K562 (cell line): ENCODE measurements at regions not wholly inside any gene's neighbourhood (a gene's known extent, or its start where the extent isn't known, plus 50 kb on each side); places are given as distances from the start of the nearest gene placed in this dataset.
A peak's percentile ranks its signal among the peaks of the same experiment; 100 is the strongest.

ENCODE experiments used
- ASH1L ChIP-seq: fragments of 450-650 bp; IDR thresholded peaks from 2 replicates; pipeline ENCODE4 v1.6.1; 2018; ENCODE audit warnings: borderline replicate concordance, mild to moderate bottlenecking, low read depth; ENCODE audit not compliant: partially characterized antibody
- ATF7 ChIP-seq: fragments of 450-650 bp; IDR thresholded peaks from 2 replicates; pipeline ENCODE4 v1.7.1; 2014; ENCODE audit warnings: mild to moderate bottlenecking, moderate library complexity
- ELF4 ChIP-seq: fragments of 450-650 bp; formaldehyde crosslinking; IDR thresholded peaks from 2 replicates; pipeline ENCODE4 v1.4.0; 2022; ENCODE audit warnings: missing genetic modification characterization
- ETV6 ChIP-seq, 3 experiments: fragments of 150-350 bp in 1 of 3; sonication (generic) in 1 of 3; formaldehyde crosslinking in 1 of 3; IDR thresholded peaks; 2 replicates each; pipeline versions ENCODE4 v1.6.1 to v1.8.0; 2014 to 2022; ENCODE audit warnings: borderline replicate concordance in 2 of 3, low read depth in 2 of 3, antibody characterized with exemption in 1 of 3, low read length in 1 of 3, mild to moderate bottlenecking in 1 of 3, missing genetic modification reagents in 1 of 3
- FOXP1 ChIP-seq: sonication (generic); formaldehyde crosslinking; IDR thresholded peaks from 2 replicates; pipeline ENCODE4 v1.8.0; 2022; ENCODE audit warnings: mild to moderate bottlenecking, missing genetic modification reagents
- GATAD2B ChIP-seq: fragments of 450-650 bp; IDR thresholded peaks from 2 replicates; pipeline ENCODE4 v1.6.1; 2017; ENCODE audit warnings: mild to moderate bottlenecking, borderline replicate concordance
- GMEB1 ChIP-seq: fragments of 250-450 bp; sonication (Bioruptor Pico); IDR thresholded peaks from 2 replicates; pipeline ENCODE4 v1.4.0; 2020; ENCODE audit warnings: mild to moderate bottlenecking
- HDAC2 ChIP-seq: fragments of 450-650 bp; IDR thresholded peaks from 2 replicates; pipeline ENCODE4 v1.6.1; 2016; ENCODE audit warnings: mild to moderate bottlenecking
- HMG20B ChIP-seq: fragments of 250-450 bp; sonication (Bioruptor Pico); IDR thresholded peaks from 2 replicates; pipeline ENCODE4 v1.5.0; 2021; ENCODE audit warnings: mild to moderate bottlenecking
- ID3 ChIP-seq, 2 experiments: fragments of 250-450 bp in 1 of 2; fragments of 450-650 bp in 1 of 2; sonication (Bioruptor Pico) in 1 of 2; IDR thresholded peaks; 2 replicates each; pipeline versions ENCODE4 v1.6.1 to v1.8.0; 2016 to 2021; ENCODE audit warnings: mild to moderate bottlenecking in 2 of 2, moderate library complexity in 2 of 2, missing compliant biosample characterization in 1 of 2, missing genetic modification characterization in 1 of 2
- MYC ChIP-seq, 2 experiments: fragments of 250-450 bp in 1 of 2; sonication (Bioruptor Pico) in 1 of 2; IDR thresholded peaks; 2 replicates each; pipeline versions ENCODE4 v1.5.1 to v1.6.1; 2012 to 2021; ENCODE audit warnings: low read depth in 2 of 2, borderline replicate concordance in 1 of 2, improper control_type of control experiment in 1 of 2, low read length in 1 of 2, mild to moderate bottlenecking in 1 of 2, moderate library complexity in 1 of 2
- NFIC ChIP-seq: fragments of 450-650 bp; IDR thresholded peaks from 2 replicates; pipeline ENCODE4 v1.6.1; 2017; ENCODE audit warnings: mild to moderate bottlenecking, inconsistent platforms
- NR2F6 ChIP-seq: fragments of 450-650 bp; formaldehyde crosslinking; IDR thresholded peaks from 2 replicates; pipeline ENCODE4 v1.4.0; 2020; ENCODE audit warnings: mild to moderate bottlenecking
- POLR3A ChIP-seq: IDR thresholded peaks from 2 replicates; pipeline ENCODE4 v1.6.1; 2011; ENCODE audit warnings: borderline replicate concordance, mild to moderate bottlenecking, moderate library complexity; ENCODE audit not compliant: insufficient read length, insufficient read depth; ENCODE audit errors: extremely low read depth
- SMARCE1 ChIP-seq: fragments of 450-650 bp; IDR thresholded peaks from 2 replicates; pipeline ENCODE4 v1.7.1; 2016; ENCODE audit warnings: mild to moderate bottlenecking
- SNRNP70 ChIP-seq: fragments of 200-400 bp; formaldehyde crosslinking; optimal IDR thresholded peaks from 2 replicates; pipeline ENCODE3; 2017; ENCODE audit warnings: low read depth, low read length
- SOX6 ChIP-seq: fragments of 450-650 bp; IDR thresholded peaks from 2 replicates; pipeline ENCODE4 v1.6.1; 2014; ENCODE audit warnings: mild to moderate bottlenecking
- TAF15 ChIP-seq: fragments of 200-400 bp; formaldehyde crosslinking; IDR thresholded peaks from 2 replicates; pipeline ENCODE4 v1.6.1; 2017; ENCODE audit warnings: mild to moderate bottlenecking, low read depth, low read length, moderate library complexity
- TARDBP ChIP-seq: fragments of 450-650 bp; IDR thresholded peaks from 2 replicates; pipeline ENCODE4 v1.6.1; 2016
- TEAD2 ChIP-seq: fragments of 450-650 bp; IDR thresholded peaks from 2 replicates; pipeline ENCODE4 v1.6.1; 2016; ENCODE audit warnings: missing genetic modification characterization, control low read depth, missing compliant biosample characterization
- TRIM25 ChIP-seq: fragments of 450-650 bp; IDR thresholded peaks from 2 replicates; pipeline ENCODE4 v1.7.0; 2016; ENCODE audit warnings: borderline replicate concordance
- ZBTB1 ChIP-seq: sonication (generic); formaldehyde crosslinking; IDR thresholded peaks from 2 replicates; pipeline ENCODE4 v1.8.1; 2023; ENCODE audit warnings: missing genetic modification reagents, low read depth, mild to moderate bottlenecking, borderline replicate concordance
- ZBTB17 ChIP-seq: fragments of 450-650 bp; formaldehyde crosslinking; IDR thresholded peaks from 2 replicates; pipeline ENCODE4 v1.4.0; 2020; ENCODE audit warnings: mild to moderate bottlenecking
- ZNF134 ChIP-seq: fragments of 250-450 bp; sonication (Bioruptor Pico); conservative IDR thresholded peaks from 2 replicates; pipeline ENCODE4 v1.4.0; 2020
- ZNF274 ChIP-seq: IDR thresholded peaks from 2 replicates; pipeline ENCODE4 v1.6.1; 2011; ENCODE audit warnings: low read depth, mild to moderate bottlenecking, low read length, moderate library complexity, borderline replicate concordance

GRCh38 chr12:93315907-93316622, 61.7 kb upstream of the NUDT4 start (continued):
- TF ChIP-seq TRIM25 (no peak), ZNF274 (peak; percentile 73; the same call in 1 of the 2 replicates), ID3 (CRISPR knock-in tag; IDR thresholded peaks at IDR 0.05) (no peak), ID3 (tag; IDR thresholded peaks at IDR 0.05) (peak; percentile 81), TAF15 (no peak), ATF7 (peak; percentile 58; the same call in 1 of the 2 replicates), ZBTB1 (CRISPR knock-in tag) (no peak), ETV6 (IDR thresholded peaks at IDR 0.05; ENCODE audit: borderline replicate concordance in 1 of 2, low read depth in 2 of 2, low read length in 1 of 2) (peak in 1 of 2 experiments; percentile 64; a peak in 2 of 4 replicates), ETV6 (CRISPR knock-in tag; IDR thresholded peaks at IDR 0.05; ENCODE audit: borderline replicate concordance) (no peak), SOX6 (peak; percentile 96), ZNF134 (CRISPR knock-in tag) (no peak), HMG20B (CRISPR knock-in tag) (no peak), FOXP1 (CRISPR knock-in tag) (0 out of 2 replicates have a peak, but pooled peaks have one; percentile 72), NFIC (peak; percentile 89), TEAD2 (tag) (no peak), POLR3A (no peak), SMARCE1 (peak; percentile 92), ASH1L (peak; percentile 4), ELF4 (CRISPR knock-in tag) (0 out of 2 replicates have a peak, but pooled peaks have one; percentile 50), NR2F6 (CRISPR knock-in tag) (no peak), SNRNP70 (no peak), TARDBP (peak; percentile 35; the same call in 1 of the 2 replicates), GMEB1 (CRISPR knock-in tag) (no peak; the same call in 1 of the 2 replicates), GATAD2B (peak; percentile 65; the same call in 1 of the 2 replicates), ZBTB17 (no peak; the same call in 1 of the 2 replicates), MYC (IDR thresholded peaks at IDR 0.05; ENCODE audit: low read depth, low read length) (peak; percentile 75), MYC (CRISPR knock-in tag; IDR thresholded peaks at IDR 0.05; ENCODE audit: borderline replicate concordance, low read depth) (no peak), HDAC2 (peak; percentile 92)
